Right lobe of liver (tissue), 4 donors: ENCODE measurements at regions not wholly inside any gene's neighbourhood (a gene's known extent, or its start where the extent isn't known, plus 50 kb on each side); places are given as distances from the start of the nearest gene placed in this dataset.

ENCODE experiments used
- POLR2A ChIP-seq: fragments of 450-650 bp; IDR thresholded peaks from one replicate; pipeline ENCODE4 v1.6.1; 2017; ENCODE audit warnings: antibody characterized with exemption, mild to moderate bottlenecking
- TF ChIP-seq, protein P1 (sequence below), 4 donors: fragments of 200-600 bp in 3 of 4; fragments of 450-650 bp in 1 of 4; IDR thresholded peaks; one replicate each; pipeline versions ENCODE4 v1.5.1 to v1.8.0; 2016 to 2022; ENCODE audit warnings: antibody characterized with exemption in 4 of 4, mild to moderate bottlenecking in 2 of 4
- donor health status: DM: no; HTN: no; CAD: no.
- donor health status: DM: no; HTN: no; CAD: no.
- donor health status: DM: no; HTN: yes; CAD: no.

DNA sequence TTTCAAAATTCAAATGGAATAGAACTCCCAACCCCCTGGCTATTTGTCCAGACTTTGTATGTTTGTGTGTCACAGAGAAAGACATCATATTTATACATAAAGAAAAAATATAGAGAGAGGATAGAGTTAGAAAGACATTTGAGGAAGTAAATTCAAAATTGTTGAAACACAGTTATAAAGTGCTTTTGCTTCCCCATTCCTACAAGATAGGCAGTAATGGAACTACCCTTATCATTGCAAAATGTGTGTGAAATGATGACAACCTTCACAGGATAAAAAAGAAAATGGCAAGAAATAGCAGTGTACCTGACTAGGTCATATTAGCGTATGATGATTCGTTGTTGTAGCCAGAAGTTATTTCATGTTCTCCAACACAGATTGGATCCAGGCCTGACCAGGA is 63.1 kb downstream of the FZD1 start:
- TF ChIP-seq POLR2A = no peak
- TF ChIP-seq, protein P1, sequence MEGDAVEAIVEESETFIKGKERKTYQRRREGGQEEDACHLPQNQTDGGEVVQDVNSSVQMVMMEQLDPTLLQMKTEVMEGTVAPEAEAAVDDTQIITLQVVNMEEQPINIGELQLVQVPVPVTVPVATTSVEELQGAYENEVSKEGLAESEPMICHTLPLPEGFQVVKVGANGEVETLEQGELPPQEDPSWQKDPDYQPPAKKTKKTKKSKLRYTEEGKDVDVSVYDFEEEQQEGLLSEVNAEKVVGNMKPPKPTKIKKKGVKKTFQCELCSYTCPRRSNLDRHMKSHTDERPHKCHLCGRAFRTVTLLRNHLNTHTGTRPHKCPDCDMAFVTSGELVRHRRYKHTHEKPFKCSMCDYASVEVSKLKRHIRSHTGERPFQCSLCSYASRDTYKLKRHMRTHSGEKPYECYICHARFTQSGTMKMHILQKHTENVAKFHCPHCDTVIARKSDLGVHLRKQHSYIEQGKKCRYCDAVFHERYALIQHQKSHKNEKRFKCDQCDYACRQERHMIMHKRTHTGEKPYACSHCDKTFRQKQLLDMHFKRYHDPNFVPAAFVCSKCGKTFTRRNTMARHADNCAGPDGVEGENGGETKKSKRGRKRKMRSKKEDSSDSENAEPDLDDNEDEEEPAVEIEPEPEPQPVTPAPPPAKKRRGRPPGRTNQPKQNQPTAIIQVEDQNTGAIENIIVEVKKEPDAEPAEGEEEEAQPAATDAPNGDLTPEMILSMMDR (IDR thresholded peaks at IDR 0.05) = no peak
